ENCODE measurements at regions not wholly inside any gene's neighbourhood (a gene's known extent, or its start where the extent isn't known, plus 50 kb on each side); places are given as distances from the start of the nearest gene placed in this dataset.
"Not testable (repeated sequence)": the region's sequence is repeated elsewhere in the genome, so short reads cannot be mapped to it uniquely, and the experiment has no call there.

DNA sequence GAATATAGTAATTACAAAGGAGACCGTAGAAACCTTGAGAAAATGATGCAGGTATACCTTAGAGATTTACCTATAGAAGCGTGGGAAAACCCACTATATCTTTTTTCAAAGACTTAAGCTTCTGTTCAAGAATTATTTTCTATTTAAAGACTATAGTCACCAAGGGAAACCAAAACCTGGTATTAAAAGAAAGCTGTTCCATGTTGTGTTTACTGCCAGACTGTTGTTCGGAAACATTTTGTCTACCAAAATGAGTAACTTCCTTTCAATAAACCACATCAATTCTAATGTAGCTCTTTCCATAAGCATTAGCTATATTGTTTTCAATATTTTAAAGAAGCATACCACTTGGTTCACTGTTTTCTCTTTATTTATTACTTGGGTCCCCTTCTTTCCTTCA, 182.9 kb upstream of the SLITRK6 start:
- Mint-ChIP-seq H3K4me3 (no peak overlapping the region), H3K9me3 (peaks cover 12% of the 10 kb centered on the region), H3K27ac (no peak overlapping the region), H3K27me3 (no peaks in the 10 kb centered on the region), H3K4me1 (ENCODE audit: low read depth) (no peaks in the 10 kb centered on the region), H3K36me3 (ENCODE audit: low read depth) (no peaks in the 10 kb centered on the region)
- no peak for DNase-seq
- ATAC-seq, result no peak
- ChIA-PET CTCF (no interaction called here), POLR2A (no interaction called here)
- intact Hi-C loops (cut with micrococcal nuclease), result no loop called here
- TF ChIP-seq, protein P1, sequence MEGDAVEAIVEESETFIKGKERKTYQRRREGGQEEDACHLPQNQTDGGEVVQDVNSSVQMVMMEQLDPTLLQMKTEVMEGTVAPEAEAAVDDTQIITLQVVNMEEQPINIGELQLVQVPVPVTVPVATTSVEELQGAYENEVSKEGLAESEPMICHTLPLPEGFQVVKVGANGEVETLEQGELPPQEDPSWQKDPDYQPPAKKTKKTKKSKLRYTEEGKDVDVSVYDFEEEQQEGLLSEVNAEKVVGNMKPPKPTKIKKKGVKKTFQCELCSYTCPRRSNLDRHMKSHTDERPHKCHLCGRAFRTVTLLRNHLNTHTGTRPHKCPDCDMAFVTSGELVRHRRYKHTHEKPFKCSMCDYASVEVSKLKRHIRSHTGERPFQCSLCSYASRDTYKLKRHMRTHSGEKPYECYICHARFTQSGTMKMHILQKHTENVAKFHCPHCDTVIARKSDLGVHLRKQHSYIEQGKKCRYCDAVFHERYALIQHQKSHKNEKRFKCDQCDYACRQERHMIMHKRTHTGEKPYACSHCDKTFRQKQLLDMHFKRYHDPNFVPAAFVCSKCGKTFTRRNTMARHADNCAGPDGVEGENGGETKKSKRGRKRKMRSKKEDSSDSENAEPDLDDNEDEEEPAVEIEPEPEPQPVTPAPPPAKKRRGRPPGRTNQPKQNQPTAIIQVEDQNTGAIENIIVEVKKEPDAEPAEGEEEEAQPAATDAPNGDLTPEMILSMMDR (IDR thresholded peaks at IDR 0.05), result no peak

DNA sequence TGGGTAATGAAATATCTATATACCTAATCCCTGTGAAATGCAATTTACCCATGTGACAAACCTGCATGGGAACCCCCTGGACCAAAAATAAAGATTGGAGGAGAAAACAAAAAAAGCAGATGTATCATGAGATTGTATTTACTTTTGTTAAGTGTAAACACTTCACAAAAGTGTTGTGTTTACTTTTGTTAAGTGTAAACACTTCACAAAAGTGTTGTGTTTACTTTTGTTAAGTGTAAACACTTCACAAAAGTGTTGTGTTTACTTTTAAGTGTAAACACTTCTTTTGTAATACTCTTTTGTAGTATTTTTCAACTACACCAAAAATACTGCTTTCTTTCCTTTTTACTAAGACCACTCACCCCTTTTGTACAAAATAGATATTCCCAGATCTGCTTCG, 181.2 kb upstream of the SLITRK6 start:
- H3K27me3 Mint-ChIP-seq; POLR2A ChIA-PET; intact Hi-C loops (cut with micrococcal nuclease); H3K4me1 Mint-ChIP-seq (ENCODE audit: low read depth); DNase-seq; CTCF ChIA-PET; H3K4me3 Mint-ChIP-seq; ATAC-seq; H3K27ac Mint-ChIP-seq; H3K36me3 Mint-ChIP-seq (ENCODE audit: low read depth): not testable (repeated sequence)
- H3K9me3 Mint-ChIP-seq, result peaks cover 12% of the 10 kb centered on the region

DNA sequence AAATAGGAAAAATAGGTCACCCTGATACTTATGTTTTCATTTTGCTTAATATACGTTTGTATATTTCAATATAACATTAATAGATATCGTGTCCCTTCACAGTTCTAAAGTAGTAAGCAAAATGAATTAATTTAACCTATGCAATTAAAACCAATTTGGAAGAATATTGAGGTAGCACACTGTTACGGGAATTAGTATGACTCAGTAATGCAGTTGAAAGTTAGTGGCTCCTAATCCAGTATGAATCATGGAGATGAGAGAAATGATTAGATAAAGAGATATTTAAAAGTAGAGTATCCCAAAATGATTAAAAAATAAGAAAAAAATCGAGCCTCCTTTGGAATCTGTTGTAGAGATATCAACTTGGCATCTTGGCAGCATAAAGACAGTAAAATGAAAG, 177.0 kb upstream of the SLITRK6 start:
- ChIA-PET CTCF (no interaction called here), POLR2A (no interaction called here)
- no peak overlapping the region for H3K4me3 Mint-ChIP-seq
- DNase-seq (no peak), ATAC-seq (no peak)
- H3K36me3 Mint-ChIP-seq (ENCODE audit: low read depth), result no peaks in the 10 kb centered on the region
- TF ChIP-seq, protein P1 (IDR thresholded peaks at IDR 0.05), result no peak
- H3K4me1 Mint-ChIP-seq (ENCODE audit: low read depth), result no peaks in the 10 kb centered on the region
- H3K27me3 Mint-ChIP-seq, result no peaks in the 10 kb centered on the region
- intact Hi-C loops (cut with micrococcal nuclease), result no loop called here
- H3K9me3 Mint-ChIP-seq, result peaks cover 6% of the 10 kb centered on the region
- no peak overlapping the region for H3K27ac Mint-ChIP-seq

DNA sequence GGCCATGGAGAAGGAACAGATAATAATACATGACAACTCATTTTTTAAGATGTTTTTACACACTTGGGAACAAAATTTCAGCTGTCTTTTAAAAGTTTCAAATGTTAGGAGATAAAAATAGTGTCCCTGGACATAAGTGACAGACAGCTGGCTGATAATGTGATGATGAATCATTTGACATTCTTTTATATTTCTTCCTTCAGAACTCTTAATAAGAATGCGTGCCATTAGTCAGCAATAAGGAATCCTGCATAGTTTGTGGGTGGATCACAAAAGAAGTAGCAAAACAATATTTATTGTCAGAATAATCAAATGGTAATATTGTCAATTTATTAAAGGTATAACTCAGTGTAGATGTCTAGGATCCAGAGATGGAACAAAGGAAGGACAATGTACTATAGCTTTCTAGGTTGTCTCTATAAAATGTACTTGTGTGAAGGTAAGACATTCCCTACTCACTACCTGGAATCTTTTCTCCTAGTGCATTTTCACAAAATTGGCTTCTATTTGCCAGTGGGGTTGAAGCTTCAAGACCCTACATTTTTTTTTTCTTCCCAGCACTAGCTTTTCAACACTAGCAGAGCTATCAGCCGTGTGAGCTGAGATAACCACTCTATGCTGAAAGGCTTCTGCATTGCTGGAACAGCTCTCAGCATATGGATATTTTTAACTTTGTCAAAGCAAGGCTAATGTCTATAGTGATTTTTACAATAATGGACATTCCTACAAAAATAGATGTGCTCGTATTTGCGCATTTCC, 175.6 kb upstream of the SLITRK6 start:
- no peaks in the 10 kb centered on the region for H3K36me3 Mint-ChIP-seq (ENCODE audit: low read depth)
- POLR2A ChIA-PET, result no interaction called here

DNA sequence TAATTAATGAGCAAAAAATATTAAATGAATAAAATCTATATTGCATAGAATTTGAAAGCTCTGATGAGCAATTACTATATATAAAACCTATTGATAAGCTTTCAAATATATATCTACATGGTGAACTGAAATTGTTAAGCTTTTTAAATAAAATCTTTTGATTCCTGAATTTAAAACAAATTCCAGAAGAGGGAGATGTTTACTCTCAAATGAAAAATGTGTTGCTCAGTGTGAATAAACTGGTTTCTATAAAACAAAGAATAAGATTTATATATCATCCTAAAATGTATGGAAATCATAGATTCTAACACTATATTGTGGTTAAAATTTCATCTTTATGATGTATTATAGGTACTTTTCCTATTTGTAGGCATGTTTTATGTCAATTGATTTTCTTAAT, 171.5 kb upstream of the SLITRK6 start:
- intact Hi-C loops (cut with micrococcal nuclease), result no loop called here
- ATAC-seq (no peak), DNase-seq (no peak)
- H3K4me3 Mint-ChIP-seq, result no peak overlapping the region
- no peaks in the 10 kb centered on the region for H3K27me3 Mint-ChIP-seq
- TF ChIP-seq, protein P1 (IDR thresholded peaks at IDR 0.05), result no peak
- ChIA-PET POLR2A (no interaction called here), CTCF (no interaction called here)
- no peaks in the 10 kb centered on the region for H3K4me1 Mint-ChIP-seq (ENCODE audit: low read depth)
- H3K36me3 Mint-ChIP-seq (ENCODE audit: low read depth), result no peaks in the 10 kb centered on the region
- H3K9me3 Mint-ChIP-seq, result peaks cover 2% of the 10 kb centered on the region
- H3K27ac Mint-ChIP-seq, result no peak overlapping the region

More for the DNA sequence above, 175.6 kb upstream of the SLITRK6 start:
- ATAC-seq (no peak), DNase-seq (no peak)
- TF ChIP-seq, protein P1 (IDR thresholded peaks at IDR 0.05), result no peak
- no peaks in the 10 kb centered on the region for H3K4me1 Mint-ChIP-seq (ENCODE audit: low read depth)
- CTCF ChIA-PET, result no interaction called here
- no peak overlapping the region for H3K4me3 Mint-ChIP-seq
- H3K9me3 Mint-ChIP-seq, result peaks cover 3% of the 10 kb centered on the region
- intact Hi-C loops (cut with micrococcal nuclease), result no loop called here
- H3K27ac Mint-ChIP-seq, result no peak overlapping the region
- no peaks in the 10 kb centered on the region for H3K27me3 Mint-ChIP-seq

All from activated CD8-positive, alpha-beta T cell treated with anti-CD3 and anti-CD28 coated beads for 36 hours (primary cell).